GM21515 (cell line): ENCODE measurements at regions not wholly inside any gene's neighbourhood (a gene's known extent, or its start where the extent isn't known, plus 50 kb on each side); places are given as distances from the start of the nearest gene placed in this dataset.

ENCODE experiments used
- ATAC-seq: cut with Tn5 transposase; IDR thresholded peaks from one replicate; pipeline ENCODE4 v1.9.1; 2021; ENCODE audit not compliant: unreplicated experiment

DNA sequence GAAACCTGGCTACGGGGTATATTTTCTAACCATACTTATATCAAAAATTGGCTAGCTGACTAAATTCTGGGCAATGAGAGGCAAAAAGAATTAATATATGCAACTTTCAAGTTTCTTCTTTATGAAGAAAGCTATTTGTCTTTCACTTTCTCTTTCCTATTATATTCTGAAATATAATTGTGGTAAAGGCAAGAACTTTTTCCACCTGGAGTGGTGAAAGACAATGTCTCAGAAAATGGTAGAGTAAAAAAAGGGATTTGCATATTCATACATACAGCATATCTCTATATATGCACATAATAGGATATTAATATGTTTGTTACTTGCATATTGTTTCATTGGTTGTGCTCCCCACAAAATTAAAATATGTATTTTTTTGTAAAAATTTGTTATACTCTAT, 793.8 kb downstream of the PLA2G4A start:
- ATAC-seq, result no peak

DNA sequence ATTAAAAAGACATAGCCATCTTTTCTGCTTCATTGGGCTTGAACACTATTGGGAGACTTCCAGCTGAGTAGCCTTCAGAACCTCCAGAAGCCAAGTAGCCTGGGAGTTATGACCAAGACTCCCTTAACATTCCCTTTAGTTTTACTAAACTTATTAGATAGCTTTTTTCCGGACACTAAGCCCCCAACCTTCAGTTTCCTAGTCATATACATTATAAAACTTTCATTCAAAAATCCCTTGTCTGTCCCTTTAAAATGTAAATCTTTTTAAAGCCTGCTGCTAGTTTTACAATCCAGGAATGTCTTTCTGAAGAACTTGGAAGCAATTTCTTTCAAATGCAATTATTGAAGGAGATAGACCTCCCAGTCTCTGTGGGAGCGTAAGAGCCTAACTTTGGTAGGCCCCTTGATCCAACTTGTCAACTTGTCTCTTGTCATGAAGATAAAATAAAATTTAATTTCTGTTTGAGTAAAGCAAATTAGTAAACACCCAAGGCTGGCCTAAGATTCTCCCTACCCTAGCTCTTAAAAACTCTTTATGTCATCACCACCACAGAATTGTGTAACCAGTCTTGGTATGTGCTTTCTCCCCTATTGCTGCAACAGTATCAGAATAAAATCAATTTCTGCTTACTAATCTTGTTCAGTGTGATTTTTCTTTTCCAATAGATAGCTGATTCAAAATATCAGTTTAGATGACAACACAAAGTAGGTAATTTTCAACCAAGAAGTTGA, 796.2 kb downstream of the PLA2G4A start:
- ATAC-seq, result no peak

- ATAC-seq, result no peak
Measured at GRCh38 chr1:187626056-187626455, 797.3 kb downstream of the PLA2G4A start.

DNA sequence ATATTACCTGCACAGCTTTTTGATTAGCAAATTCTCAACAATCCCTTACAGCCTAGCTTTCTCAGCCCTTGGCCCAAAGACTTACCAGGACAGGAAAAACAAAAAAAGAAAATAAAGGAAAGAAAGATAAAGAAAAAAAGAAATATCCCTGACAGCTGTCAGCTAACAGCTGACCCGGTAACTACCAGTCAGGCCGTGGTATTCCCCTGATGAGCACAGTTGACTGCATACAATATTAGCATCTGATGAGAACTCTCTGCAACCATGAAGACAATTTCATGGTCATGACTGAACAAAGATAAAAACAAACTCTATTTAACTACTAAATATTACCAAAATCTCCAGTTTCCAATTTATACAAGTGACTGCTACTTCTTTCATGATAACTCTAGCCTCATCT, 798.8 kb downstream of the PLA2G4A start:
- no peak for ATAC-seq

GRCh38 chr1:187629075-187629474, 800.3 kb downstream of the PLA2G4A start:
- ATAC-seq, result no peak

GRCh38 chr1:187630653-187631380, 802.1 kb downstream of the PLA2G4A start:
- ATAC-seq, result no peak

DNA sequence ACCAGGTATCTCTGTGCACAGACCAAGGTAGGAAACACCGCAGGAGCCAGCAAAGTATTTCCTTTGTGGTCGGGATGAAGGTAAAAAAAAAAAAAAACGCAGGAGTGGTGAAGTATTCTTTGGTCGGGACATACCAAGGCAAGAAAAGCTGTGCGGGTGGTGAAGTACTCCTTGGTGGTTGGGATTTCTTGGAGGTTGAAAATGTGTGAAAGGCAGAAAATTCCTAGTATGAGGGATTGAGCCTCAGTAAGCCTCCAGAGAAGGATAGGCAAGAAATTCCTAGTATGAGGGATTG, 802.6 kb downstream of the PLA2G4A start:
- no peak for ATAC-seq

DNA sequence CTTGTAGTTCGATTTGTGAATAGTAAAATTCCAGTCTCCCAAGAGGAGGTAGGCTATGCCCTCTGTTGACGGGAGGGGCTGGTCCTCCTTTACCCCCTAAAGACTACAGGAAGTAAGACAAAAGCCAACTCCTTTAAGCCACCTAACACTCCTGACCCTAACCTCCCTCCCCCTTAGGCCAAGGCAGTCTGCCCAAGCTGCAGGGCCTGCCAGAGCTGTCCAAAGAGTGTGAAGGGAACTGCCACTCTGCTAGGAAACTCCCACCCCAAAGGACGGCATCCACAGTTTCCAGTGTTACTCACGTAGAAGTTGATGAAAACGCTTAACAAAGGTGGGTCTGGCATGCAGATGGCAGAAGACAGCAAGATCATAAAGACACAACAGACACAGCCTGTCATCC, 803.2 kb downstream of the PLA2G4A start:
- ATAC-seq, result no peak

DNA sequence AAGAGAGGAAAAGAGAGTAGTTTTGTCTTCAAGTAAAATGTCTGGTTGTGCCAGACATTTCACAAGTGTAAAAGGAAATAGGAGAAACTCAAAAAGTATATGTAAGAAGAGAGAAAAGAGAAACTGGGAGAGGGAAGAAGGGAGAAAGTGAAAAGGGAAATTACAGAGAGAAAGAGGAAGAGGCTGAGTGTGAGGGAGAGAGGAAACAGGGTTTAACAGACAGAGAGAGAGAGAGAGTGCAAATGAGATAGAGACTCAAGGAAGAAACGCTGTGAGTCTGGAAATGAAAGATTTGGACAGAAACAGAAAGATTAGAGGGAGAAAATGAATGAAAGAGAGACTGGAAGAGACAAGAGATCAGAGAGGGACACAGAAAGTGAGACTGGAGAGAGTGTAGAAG, 806.2 kb downstream of the PLA2G4A start:
- no peak for ATAC-seq

DNA sequence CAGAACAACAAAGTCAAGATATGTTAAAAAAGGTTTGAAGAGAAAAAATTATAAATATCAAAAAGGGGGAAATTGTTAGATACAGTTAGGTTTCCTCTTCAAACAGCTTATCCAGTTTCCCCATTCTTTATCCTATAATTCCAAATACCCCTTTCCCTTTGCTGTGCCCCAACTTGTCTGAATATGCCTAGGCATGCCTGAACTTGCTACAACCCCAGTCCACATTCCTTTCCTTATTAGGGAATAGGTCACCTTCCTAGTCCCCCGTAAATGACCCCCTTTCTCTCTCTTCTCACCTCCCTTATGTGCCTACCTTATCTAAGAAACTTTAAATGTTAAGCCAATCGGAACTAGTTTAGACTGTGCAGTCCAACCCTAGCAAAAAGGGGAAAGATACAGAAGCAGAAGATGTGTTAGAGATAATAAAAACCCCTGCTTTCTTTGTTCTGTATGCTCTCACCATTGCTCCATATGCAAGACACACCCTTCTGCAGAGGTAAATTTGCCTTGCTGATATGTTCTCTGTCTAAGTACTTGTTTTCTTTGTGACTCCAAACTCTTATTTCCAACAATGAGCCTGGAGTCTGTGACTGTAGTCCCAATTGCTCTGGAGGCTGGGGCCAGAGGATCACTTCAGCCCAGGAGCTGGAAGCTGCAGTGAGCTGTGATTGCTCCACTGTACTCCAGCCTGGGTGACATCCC, 810.1 kb downstream of the PLA2G4A start:
- no peak for ATAC-seq

GRCh38 chr1:187641015-187641414, 812.3 kb downstream of the PLA2G4A start:
- ATAC-seq, result no peak

DNA sequence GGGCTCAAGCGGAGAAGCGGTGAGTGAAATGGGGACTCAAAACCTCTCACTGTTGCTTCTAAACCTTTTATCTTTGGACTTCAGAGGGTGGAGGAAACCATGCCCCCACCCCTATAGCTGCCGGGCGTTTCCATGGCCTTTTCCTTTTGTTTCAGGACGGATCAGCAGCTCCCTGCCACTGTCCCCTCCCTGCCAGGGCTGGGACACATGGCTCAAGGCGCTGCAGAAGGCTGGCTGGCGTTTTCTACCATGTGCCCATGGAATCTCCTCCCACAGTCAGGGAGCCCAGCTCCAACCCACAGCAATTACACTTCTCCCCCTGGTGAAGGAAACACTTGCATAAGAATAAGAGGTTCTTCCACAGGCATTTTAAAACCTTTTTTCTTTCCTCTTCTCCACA, 812.7 kb downstream of the PLA2G4A start:
- no peak for ATAC-seq

- no peak for ATAC-seq
Measured at GRCh38 chr1:187641907-187642306, 813.2 kb downstream of the PLA2G4A start.

GRCh38 chr1:187645651-187646050, 816.9 kb downstream of the PLA2G4A start:
- ATAC-seq, result no peak

DNA sequence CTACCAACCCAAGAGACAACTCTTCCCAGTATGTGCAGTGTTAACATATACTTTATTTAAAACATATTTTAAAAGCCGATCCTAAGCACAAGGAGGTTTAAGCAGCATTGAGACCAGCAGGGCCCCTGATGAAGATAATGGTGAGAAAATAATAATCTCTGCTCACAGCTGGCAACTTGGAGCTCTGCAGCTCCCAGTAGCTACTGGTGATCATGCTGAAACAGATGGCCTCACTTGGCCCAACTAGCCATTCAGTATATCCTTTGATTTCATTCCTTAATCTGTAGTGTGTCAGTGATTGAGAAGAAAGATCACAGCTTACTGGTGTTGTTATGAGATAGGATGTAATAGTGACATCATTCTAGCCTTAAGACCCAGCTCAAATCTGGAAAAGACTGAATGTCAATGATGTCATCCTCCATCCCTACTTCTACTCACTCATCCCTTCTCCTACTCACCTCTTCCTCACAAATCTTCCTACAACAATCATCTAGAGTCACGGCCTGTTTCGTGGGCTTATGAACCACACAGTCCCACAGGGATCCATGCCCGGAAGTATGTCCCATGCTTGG, 817.9 kb downstream of the PLA2G4A start:
- no peak for ATAC-seq

GRCh38 chr1:187648091-187648490, 819.3 kb downstream of the PLA2G4A start:
- ATAC-seq, result no peak

DNA sequence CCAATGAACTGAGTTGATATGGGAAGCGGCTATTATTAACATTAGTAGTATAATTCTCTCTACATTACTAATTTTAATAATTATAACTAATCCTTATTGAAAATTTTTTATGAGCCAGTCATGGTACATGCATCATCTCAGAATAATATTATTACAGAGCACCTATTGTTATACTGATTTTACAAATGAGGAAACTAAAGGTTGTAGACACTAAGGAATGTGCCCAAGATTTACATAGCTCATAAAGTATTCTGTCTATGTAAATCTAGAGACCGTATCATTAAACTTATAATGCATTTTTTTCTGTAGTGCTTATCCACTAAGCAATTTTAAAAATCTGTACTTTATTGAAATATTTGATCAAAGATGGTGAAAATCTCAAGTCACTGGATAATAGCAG, 825.9 kb downstream of the PLA2G4A start:
- ATAC-seq, result no peak

DNA sequence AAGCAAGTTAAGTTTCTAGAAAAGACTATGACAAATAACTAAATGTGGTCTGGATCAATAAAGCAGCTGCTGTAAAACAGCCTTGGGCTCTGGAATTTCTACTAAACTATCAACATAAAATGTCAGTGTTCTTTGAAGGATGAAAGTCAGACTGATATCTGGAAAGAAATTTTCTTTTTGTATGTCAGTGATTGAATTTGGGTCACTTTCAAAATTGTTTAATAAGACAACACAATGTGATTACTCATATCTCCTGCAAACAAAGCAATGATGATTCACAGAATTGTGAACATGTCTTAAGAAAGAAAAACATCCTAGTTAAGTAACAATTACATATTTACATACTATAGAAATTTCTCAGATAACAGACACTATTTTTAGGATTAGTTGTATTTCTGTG, 826.4 kb downstream of the PLA2G4A start:
- no peak for ATAC-seq

- ATAC-seq, result no peak
Measured at GRCh38 chr1:187665483-187665882, 836.7 kb downstream of the PLA2G4A start.

DNA sequence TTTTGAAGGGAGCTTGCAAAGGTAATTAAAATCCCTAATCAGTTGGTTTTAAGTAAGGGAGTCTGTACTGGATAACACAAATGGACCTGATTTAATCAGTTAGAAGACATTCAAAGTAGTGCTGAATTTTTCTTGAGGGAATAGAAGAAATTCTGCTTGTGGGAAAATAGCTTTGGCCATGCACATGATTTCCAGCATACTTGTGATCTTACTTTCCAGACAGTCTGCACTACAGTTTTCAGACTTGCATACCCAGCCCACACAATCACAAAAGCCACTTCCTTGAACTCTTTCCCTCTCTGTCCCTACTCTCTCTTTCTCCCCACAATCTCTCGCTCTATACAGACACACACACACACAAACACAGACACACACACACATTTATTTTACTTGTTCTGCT, 852.1 kb downstream of the PLA2G4A start:
- ATAC-seq, result no peak

- ATAC-seq, result no peak
Measured at GRCh38 chr1:187682112-187682511, 853.4 kb downstream of the PLA2G4A start.

- ATAC-seq, result no peak
Measured at GRCh38 chr1:187685333-187685732, 856.6 kb downstream of the PLA2G4A start.
